HCT116 (cell line): ENCODE measurements at regions not wholly inside any gene's neighbourhood (a gene's known extent, or its start where the extent isn't known, plus 50 kb on each side); places are given as distances from the start of the nearest gene placed in this dataset.

Experiments
- ATAC-seq: fragments of 200-7000 bp; cut with Tn5 transposase; 2 replicates; pipeline ENCODE4 v1.9.1; 2020; ENCODE audit warnings: mild to moderate bottlenecking, moderate library complexity
- BruUV-seq: library from RNA; stranded (reverse); fragments of 400-500 nt; replicated peaks from 2 replicates; lab custom pipeline; 2021; lab: Mats Ljungman, UMichigan
- CTCF ChIA-PET: fragments of 300-600 bp; sonication (Branson Sonifier 250); formaldehyde crosslinking; loops from one replicate; lab custom pipeline; 2021; ENCODE audit warnings: antibody characterized with exemption; lab: Charles Lee
- POLR2A ChIA-PET: fragments of 300-600, 350-600 bp; sonication (Branson Sonifier 250); formaldehyde crosslinking; loops from one replicate; lab custom pipeline; 2021; ENCODE audit warnings: antibody characterized with exemption; lab: Charles Lee
- RAD21 ChIA-PET, 2 experiments: fragments of 300-600 bp; sonication (Branson Sonifier 250); formaldehyde crosslinking; loops; one replicate each; lab custom pipeline; 2023; ENCODE audit warnings: low total read pairs in 2 of 2; ENCODE audit not compliant: uncharacterized antibody in 2 of 2, unreplicated experiment in 2 of 2, low non-redundant PET in 1 of 2; lab: Charles Lee
- DNase-seq: peaks from one replicate; pipeline ENCODE4 v3.0.0-alpha.2; 2010; ENCODE audit warnings: low read depth, low spot score
- H2AFZ ChIP-seq: fragments of 200-600 bp; shearing (Covaris generic), sonication (generic); 2 replicates; pipeline ENCODE4 v1.6.1; 2017; ENCODE audit warnings: low read depth, mixed run types, mixed read lengths, antibody characterized with exemption, low read length; ENCODE audit not compliant: poor library complexity, severe bottlenecking
- H3K27ac ChIP-seq: 2 replicates; pipeline ENCODE4 v1.5.1; 2012; ENCODE audit warnings: low read depth, low read length
- H3K27me3 ChIP-seq: fragments of 200-600 bp; sonication (generic); 2 replicates; pipeline ENCODE4 v1.6.1; 2016; ENCODE audit warnings: mixed run types, low read length, mixed read lengths; ENCODE audit not compliant: insufficient read depth
- H3K36me3 ChIP-seq, 2 experiments: fragments of 200-500 bp in 1 of 2; fragments of 200-600 bp in 1 of 2; sonication (Bioruptor generic) in 1 of 2; sonication (generic) in 1 of 2; 2 replicates each; pipeline versions ENCODE4 v1.5.1 to v1.6.1; 2014 to 2016; ENCODE audit warnings: low read length in 2 of 2, inconsistent platforms in 1 of 2, mixed read lengths in 1 of 2, mixed run types in 1 of 2; ENCODE audit not compliant: insufficient read depth in 2 of 2, control insufficient read depth in 1 of 2
- H3K4me1 ChIP-seq, 2 experiments: fragments of 200-600 bp in 1 of 2; sonication (generic) in 1 of 2; 2 replicates each; pipeline versions ENCODE4 v1.5.1 to v1.6.1; 2012 to 2017; ENCODE audit warnings: low read length in 2 of 2, inconsistent platforms in 1 of 2, mild to moderate bottlenecking in 1 of 2, mixed read lengths in 1 of 2, mixed run types in 1 of 2, moderate library complexity in 1 of 2; ENCODE audit not compliant: insufficient read depth in 2 of 2, control insufficient read depth in 1 of 2
- H3K4me2 ChIP-seq: fragments of 200-600 bp; sonication (generic); 2 replicates; pipeline ENCODE4 v1.6.1; 2017; ENCODE audit warnings: mixed run types, low read length, mixed read lengths
- H3K4me3 ChIP-seq, 2 experiments: fragments of 200-600 bp in 1 of 2; sonication (generic) in 1 of 2; replicated peaks in 1 of 2; 2 replicates each; pipeline ENCODE4 v1.5.1; 2011 to 2016; ENCODE audit warnings: low read length in 2 of 2, control low read depth in 1 of 2, low read depth in 1 of 2, mild to moderate bottlenecking in 1 of 2, mixed read lengths in 1 of 2, mixed run types in 1 of 2
- H3K79me2 ChIP-seq: fragments of 200-600 bp; sonication (generic); 2 replicates; pipeline ENCODE4 v1.6.1; 2017; ENCODE audit warnings: mild to moderate bottlenecking, mixed run types, low read length, moderate library complexity, mixed read lengths; ENCODE audit not compliant: insufficient read depth
- H3K9ac ChIP-seq: fragments of 200-600 bp; sonication (generic); 2 replicates; pipeline ENCODE4 v1.6.1; 2016; ENCODE audit warnings: low read length, mixed read lengths
- H3K9me2 ChIP-seq: fragments of 200-600 bp; sonication (generic), shearing (Covaris generic); 2 replicates; pipeline ENCODE4 v1.6.1; 2017; ENCODE audit warnings: mixed run types, mild to moderate bottlenecking, moderate library complexity; ENCODE audit not compliant: insufficient read depth
- H3K9me3 ChIP-seq, 2 experiments: fragments of 200-500 bp in 1 of 2; fragments of 200-600 bp in 1 of 2; sonication (Bioruptor generic) in 1 of 2; sonication (generic) in 1 of 2; 2 replicates each; pipeline ENCODE4 v1.6.1; 2014 to 2017; ENCODE audit warnings: low read length in 2 of 2, mixed read lengths in 2 of 2, inconsistent platforms in 1 of 2, low read depth in 1 of 2, mild to moderate bottlenecking in 1 of 2, mixed run types in 1 of 2, moderate library complexity in 1 of 2; ENCODE audit not compliant: control insufficient read depth in 1 of 2, insufficient read depth in 1 of 2
- H4K20me1 ChIP-seq: fragments of 200-600 bp; sonication (generic), shearing (Covaris generic); 2 replicates; pipeline ENCODE4 v1.6.1; 2017; ENCODE audit warnings: mixed run types, mild to moderate bottlenecking, moderate library complexity; ENCODE audit not compliant: insufficient read depth
- EGR1 ChIP-seq: IDR thresholded peaks from 2 replicates; pipeline ENCODE4 v1.6.1; 2012; ENCODE audit warnings: low read depth
- JUND ChIP-seq: IDR thresholded peaks from 2 replicates; pipeline ENCODE4 v1.6.1; 2012
- POLR2A ChIP-seq: IDR thresholded peaks from 2 replicates; pipeline ENCODE4 v1.7.0; 2011; ENCODE audit warnings: borderline replicate concordance; ENCODE audit not compliant: insufficient read depth, insufficient read length; ENCODE audit errors: extremely low read depth
- POLR2AphosphoS5 ChIP-seq: IDR thresholded peaks from 2 replicates; pipeline ENCODE4 v1.6.1; 2011; ENCODE audit warnings: mild to moderate bottlenecking, low read depth, low read length, moderate library complexity
- RAD21 ChIP-seq: IDR thresholded peaks from 2 replicates; pipeline ENCODE4 v1.6.1; 2012; ENCODE audit warnings: low read depth, mild to moderate bottlenecking
- SIN3A ChIP-seq: IDR thresholded peaks from 2 replicates; pipeline ENCODE4 v1.6.1; 2012; ENCODE audit warnings: low read depth
- SRF ChIP-seq: IDR thresholded peaks from 2 replicates; pipeline ENCODE4 v1.6.1; 2012; ENCODE audit warnings: low read depth
- ZFX ChIP-seq: fragments of 450-650 bp; IDR thresholded peaks from 2 replicates; pipeline ENCODE4 v1.6.1; 2017
- intact Hi-C: fragments of 100-400 bp; cut with micrococcal nuclease; formaldehyde crosslinking; loops from 2 replicates; pipeline ENCODE4 v1.10.0; 2022
- TF ChIP-seq, protein P1 (sequence below), 3 experiments: fragments of 200-600 bp in 1 of 3; sonication (generic) in 1 of 3; IDR thresholded peaks in 2 of 3; conservative IDR thresholded peaks in 1 of 3; 2 replicates each; pipeline ENCODE4 v1.5.1; 2012 to 2017; ENCODE audit warnings: low read depth in 2 of 3, low read length in 2 of 3, antibody characterized with exemption in 1 of 3, borderline replicate concordance in 1 of 3, control low read depth in 1 of 3, mild to moderate bottlenecking in 1 of 3, mixed read lengths in 1 of 3, mixed run types in 1 of 3, moderate library complexity in 1 of 3; ENCODE audit not compliant: insufficient read depth in 1 of 3
- TF ChIP-seq, protein P2 (sequence below): IDR thresholded peaks from 2 replicates; pipeline ENCODE4 v1.6.1; 2012
- TF ChIP-seq, protein P3 (sequence below): IDR thresholded peaks from 2 replicates; pipeline ENCODE4 v1.6.1; 2012; ENCODE audit warnings: low read depth

DNA sequence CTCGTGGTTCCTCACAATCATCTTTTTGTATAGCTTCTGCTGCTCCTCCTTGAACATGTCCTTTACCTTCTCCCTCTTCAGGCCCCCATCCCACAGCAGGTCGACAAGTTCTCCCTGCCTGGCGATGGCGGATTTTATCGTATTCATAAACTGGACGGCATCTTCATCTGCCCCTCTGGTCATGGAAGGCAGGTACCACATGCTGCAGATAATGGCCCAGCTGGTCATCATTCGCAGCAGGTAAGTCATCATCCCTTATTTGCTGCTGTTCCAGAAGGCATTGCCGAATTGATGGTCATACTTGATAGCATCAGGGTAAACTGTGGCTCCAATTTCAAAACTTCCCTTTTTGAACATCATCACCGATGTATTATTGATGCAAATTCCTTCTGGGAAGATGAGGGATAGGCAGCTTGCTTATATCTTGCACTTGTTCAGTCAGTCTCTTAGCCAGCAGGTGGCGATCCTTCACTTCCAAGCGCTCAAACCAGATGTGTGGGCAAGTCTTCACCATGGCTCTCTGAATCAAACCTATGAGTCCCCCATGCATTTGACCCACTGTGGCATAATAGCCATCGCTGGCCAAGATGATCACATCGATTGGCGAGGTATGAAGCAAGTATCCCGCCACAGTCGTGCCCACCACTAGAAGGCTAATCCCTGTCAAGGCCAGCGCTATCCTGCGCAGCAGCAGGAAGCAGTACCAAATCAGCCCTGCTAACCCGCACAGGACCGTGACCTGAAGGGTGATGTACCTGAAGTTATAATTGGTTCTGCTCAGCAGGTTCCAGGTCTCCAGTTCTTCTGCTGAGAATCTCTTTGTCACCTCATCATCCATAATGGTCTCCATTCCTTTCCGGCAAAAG lies 381.5 kb upstream of the STXBP6 start:
- Histone ChIP-seq H3K27me3 (no peaks in the 10 kb centered on the region), H3K9me3 (peaks cover 0 to 8% of the 10 kb centered on the region in 2 experiments; a peak in 2 of 4 replicates), H2AFZ (no peak overlapping the region), H3K9ac (no peak overlapping the region), H3K9me2 (no peaks in the 10 kb centered on the region), H3K4me2 (no peak overlapping the region), H3K36me3 (no peaks in the 10 kb centered on the region), H3K27ac (no peak overlapping the region), H3K79me2 (no peaks in the 10 kb centered on the region), H3K4me1 (no peaks in the 10 kb centered on the region), H4K20me1 (no peaks in the 10 kb centered on the region), H3K4me3 (no peak overlapping the region)
- ATAC-seq, result no peak
- RAD21 ChIA-PET, result no interaction called here
- CTCF ChIA-PET, result no interaction called here
- BruUV-seq, result no TSS peak
- intact Hi-C loops, result no loop called here
- POLR2A ChIA-PET, result no interaction called here
- DNase-seq, result no peak
- TF ChIP-seq, protein P1, sequence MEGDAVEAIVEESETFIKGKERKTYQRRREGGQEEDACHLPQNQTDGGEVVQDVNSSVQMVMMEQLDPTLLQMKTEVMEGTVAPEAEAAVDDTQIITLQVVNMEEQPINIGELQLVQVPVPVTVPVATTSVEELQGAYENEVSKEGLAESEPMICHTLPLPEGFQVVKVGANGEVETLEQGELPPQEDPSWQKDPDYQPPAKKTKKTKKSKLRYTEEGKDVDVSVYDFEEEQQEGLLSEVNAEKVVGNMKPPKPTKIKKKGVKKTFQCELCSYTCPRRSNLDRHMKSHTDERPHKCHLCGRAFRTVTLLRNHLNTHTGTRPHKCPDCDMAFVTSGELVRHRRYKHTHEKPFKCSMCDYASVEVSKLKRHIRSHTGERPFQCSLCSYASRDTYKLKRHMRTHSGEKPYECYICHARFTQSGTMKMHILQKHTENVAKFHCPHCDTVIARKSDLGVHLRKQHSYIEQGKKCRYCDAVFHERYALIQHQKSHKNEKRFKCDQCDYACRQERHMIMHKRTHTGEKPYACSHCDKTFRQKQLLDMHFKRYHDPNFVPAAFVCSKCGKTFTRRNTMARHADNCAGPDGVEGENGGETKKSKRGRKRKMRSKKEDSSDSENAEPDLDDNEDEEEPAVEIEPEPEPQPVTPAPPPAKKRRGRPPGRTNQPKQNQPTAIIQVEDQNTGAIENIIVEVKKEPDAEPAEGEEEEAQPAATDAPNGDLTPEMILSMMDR (IDR thresholded peaks at IDR 0.05 in 2 of 3, conservative IDR thresholded peaks at IDR 0.05 in 1 of 3; ENCODE audit: borderline replicate concordance in 1 of 3, insufficient read depth in 1 of 3, low read depth in 2 of 3, low read length in 2 of 3), result 0 out of 6 replicates have a peak, but pooled peaks of 1 of the 3 experiments have one; percentile 14
- TF ChIP-seq, protein P2, sequence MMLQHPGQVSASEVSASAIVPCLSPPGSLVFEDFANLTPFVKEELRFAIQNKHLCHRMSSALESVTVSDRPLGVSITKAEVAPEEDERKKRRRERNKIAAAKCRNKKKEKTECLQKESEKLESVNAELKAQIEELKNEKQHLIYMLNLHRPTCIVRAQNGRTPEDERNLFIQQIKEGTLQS, result no peak

DNA sequence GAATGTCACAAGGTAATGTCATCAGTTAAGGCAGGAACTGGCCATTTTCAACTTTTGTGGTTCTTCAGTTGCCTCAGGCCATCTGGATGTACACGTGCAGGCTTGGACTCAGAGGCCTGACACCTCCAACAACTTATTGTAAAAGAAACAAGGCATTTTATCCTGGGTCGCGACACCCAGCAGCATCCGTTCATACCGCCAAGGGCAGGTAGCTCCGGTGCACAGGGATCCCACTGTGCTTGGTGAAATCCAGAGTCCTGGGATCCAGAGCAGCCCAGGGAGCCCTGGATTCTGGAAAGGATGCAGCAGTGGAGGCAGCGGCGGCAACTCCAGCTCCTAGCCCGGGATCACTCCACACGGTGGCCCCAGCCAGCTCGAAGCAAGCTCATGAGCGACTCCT lies 380.9 kb upstream of the STXBP6 start:
- CTCF ChIA-PET, result no interaction called here
- DNase-seq (no peak), ATAC-seq (no peak)
- RAD21 ChIA-PET, result no interaction called here
- Histone ChIP-seq H3K9ac (no peak overlapping the region), H3K4me3 (no peak overlapping the region), H3K4me2 (no peak overlapping the region), H3K4me1 (no peaks in the 10 kb centered on the region), H3K9me3 (peaks cover 0 to 5% of the 10 kb centered on the region in 2 experiments; a peak in 2 of 4 replicates), H3K27ac (no peak overlapping the region), H4K20me1 (no peaks in the 10 kb centered on the region), H3K9me2 (no peaks in the 10 kb centered on the region), H3K79me2 (no peaks in the 10 kb centered on the region), H3K36me3 (no peaks in the 10 kb centered on the region), H2AFZ (no peak overlapping the region), H3K27me3 (no peaks in the 10 kb centered on the region)
- POLR2A ChIA-PET, result no interaction called here
- no TSS peak for BruUV-seq
- intact Hi-C loops, result no loop called here
- TF ChIP-seq JUND, result no peak
- no peak for TF ChIP-seq SRF
- no peak for TF ChIP-seq POLR2AphosphoS5
- no peak for TF ChIP-seq POLR2A
- no peak for TF ChIP-seq SIN3A
- TF ChIP-seq ZFX, result no peak
- TF ChIP-seq RAD21, result no peak
- no peak for TF ChIP-seq EGR1
- TF ChIP-seq, protein P3, sequence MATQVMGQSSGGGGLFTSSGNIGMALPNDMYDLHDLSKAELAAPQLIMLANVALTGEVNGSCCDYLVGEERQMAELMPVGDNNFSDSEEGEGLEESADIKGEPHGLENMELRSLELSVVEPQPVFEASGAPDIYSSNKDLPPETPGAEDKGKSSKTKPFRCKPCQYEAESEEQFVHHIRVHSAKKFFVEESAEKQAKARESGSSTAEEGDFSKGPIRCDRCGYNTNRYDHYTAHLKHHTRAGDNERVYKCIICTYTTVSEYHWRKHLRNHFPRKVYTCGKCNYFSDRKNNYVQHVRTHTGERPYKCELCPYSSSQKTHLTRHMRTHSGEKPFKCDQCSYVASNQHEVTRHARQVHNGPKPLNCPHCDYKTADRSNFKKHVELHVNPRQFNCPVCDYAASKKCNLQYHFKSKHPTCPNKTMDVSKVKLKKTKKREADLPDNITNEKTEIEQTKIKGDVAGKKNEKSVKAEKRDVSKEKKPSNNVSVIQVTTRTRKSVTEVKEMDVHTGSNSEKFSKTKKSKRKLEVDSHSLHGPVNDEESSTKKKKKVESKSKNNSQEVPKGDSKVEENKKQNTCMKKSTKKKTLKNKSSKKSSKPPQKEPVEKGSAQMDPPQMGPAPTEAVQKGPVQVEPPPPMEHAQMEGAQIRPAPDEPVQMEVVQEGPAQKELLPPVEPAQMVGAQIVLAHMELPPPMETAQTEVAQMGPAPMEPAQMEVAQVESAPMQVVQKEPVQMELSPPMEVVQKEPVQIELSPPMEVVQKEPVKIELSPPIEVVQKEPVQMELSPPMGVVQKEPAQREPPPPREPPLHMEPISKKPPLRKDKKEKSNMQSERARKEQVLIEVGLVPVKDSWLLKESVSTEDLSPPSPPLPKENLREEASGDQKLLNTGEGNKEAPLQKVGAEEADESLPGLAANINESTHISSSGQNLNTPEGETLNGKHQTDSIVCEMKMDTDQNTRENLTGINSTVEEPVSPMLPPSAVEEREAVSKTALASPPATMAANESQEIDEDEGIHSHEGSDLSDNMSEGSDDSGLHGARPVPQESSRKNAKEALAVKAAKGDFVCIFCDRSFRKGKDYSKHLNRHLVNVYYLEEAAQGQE, result no peak
